ENCODE measurements at regions not wholly inside any gene's neighbourhood (a gene's known extent, or its start where the extent isn't known, plus 50 kb on each side); places are given as distances from the start of the nearest gene placed in this dataset.

DNA sequence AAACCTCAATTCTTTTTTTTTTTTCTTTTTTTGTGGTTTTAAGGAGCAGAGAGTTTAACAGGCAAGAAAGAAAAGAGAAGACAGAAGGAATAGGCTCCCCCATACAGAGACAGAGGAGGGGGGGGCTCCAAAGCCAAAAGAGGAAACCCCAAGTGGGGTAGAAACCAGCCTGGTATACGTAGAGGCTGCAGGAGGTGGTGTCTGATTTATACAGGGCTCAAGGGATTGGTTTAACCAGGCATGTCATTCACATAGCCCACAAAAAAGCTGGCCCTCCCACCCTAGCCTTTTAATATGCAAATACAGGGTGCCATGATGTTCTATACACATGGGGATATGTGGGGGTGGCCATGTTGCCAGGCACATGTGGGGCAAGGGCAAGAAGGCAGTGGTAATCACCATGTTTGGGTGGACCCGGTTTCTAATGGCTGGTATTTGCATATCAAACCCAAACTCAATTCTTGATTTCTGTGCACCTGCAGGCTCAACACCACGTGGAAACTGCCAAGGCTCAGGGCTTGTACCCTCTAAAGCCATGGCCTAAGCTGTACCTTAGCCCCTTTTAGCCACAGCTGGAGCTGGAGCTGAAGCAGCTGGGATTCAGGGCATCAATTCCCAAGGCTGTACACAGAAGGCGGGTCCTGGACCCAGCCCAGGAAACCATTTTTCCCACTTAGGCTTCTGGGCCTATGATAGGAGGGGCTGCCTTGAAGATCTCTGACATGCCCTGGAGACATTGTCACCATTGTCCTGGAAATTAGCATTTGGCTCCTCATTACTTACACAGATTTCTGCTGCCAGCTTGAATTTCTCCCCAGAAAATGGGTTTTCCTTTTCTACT lies 170.3 kb downstream of the MAIP1 start:
- TF ChIP-seq, protein P1, sequence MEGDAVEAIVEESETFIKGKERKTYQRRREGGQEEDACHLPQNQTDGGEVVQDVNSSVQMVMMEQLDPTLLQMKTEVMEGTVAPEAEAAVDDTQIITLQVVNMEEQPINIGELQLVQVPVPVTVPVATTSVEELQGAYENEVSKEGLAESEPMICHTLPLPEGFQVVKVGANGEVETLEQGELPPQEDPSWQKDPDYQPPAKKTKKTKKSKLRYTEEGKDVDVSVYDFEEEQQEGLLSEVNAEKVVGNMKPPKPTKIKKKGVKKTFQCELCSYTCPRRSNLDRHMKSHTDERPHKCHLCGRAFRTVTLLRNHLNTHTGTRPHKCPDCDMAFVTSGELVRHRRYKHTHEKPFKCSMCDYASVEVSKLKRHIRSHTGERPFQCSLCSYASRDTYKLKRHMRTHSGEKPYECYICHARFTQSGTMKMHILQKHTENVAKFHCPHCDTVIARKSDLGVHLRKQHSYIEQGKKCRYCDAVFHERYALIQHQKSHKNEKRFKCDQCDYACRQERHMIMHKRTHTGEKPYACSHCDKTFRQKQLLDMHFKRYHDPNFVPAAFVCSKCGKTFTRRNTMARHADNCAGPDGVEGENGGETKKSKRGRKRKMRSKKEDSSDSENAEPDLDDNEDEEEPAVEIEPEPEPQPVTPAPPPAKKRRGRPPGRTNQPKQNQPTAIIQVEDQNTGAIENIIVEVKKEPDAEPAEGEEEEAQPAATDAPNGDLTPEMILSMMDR (IDR thresholded peaks at IDR 0.05; ENCODE audit: insufficient read depth, low read depth, low read length), result no peak
- TF ChIP-seq EZH2 (IDR thresholded peaks at IDR 0.05; ENCODE audit: insufficient read depth, low read length), result no peak

All from astrocyte (in vitro differentiated cells and primary cell).